ENCODE measurements at regions not wholly inside any gene's neighbourhood (a gene's known extent, or its start where the extent isn't known, plus 50 kb on each side); places are given as distances from the start of the nearest gene placed in this dataset.

- Histone ChIP-seq H3K4me1 (no peaks in the 10 kb centered on the region), H3K27ac (no peak overlapping the region), H3K9me3 (no peaks in the 10 kb centered on the region), H3K4me3 (no peak overlapping the region), H3K27me3 (no peaks in the 10 kb centered on the region), H3K36me3 (no peaks in the 10 kb centered on the region)
- intact Hi-C loops (cut with DNase I; ENCODE audit: low total_unique reads): no loop called here
- DNase-seq: no peak
- 56 to 60% methylated on average over 8 of the region's 8 CpGs for WGBS, 2 donors (ENCODE audit: low coverage in 1 of 2)
- TF ChIP-seq POLR2A (IDR thresholded peaks at IDR 0.05) (no peak), EP300 (IDR thresholded peaks at IDR 0.05; ENCODE audit: low read depth) (no peak), CTCF (IDR thresholded peaks at IDR 0.05) (no peak), POLR2AphosphoS5 (IDR thresholded peaks at IDR 0.05) (no peak)
- in situ Hi-C loops (cut with MboI; ENCODE audit: low pct_ligation_motif_present in 1 of 4, low pct_unique_long_range_greater_than_20kb in 1 of 4, low sequenced_read_pairs in 3 of 4): no loop called here
Measured at GRCh38 chr11:45451766-45452440, 165.8 kb upstream of the SYT13 start.

DNA sequence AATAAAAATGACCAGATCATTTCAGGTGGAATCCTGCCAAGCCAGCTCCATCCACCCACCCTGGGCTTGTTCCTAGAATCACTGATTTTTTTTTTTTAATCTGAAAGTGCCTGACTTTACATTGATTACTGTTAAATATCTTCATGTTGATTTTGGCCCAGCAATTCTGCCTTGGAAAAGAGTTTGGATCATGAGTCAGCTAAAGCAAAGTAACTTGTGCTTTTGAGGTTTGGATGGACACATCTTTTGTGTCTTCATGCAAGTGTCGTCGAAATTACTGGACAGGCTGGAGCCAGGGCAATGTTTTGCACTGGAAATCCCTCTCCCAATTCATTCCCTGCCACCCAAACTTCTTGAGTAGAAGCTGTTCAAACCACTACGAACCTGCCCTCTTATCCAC, 164.0 kb upstream of the SYT13 start:
- intact Hi-C loops (cut with DNase I; ENCODE audit: low total_unique reads) (no loop called here), in situ Hi-C loops (cut with MboI; ENCODE audit: low pct_ligation_motif_present in 1 of 4, low pct_unique_long_range_greater_than_20kb in 1 of 4, low sequenced_read_pairs in 3 of 4) (no loop called here)
- H3K27me3 ChIP-seq: no peaks in the 10 kb centered on the region
- H3K9me3 ChIP-seq: no peaks in the 10 kb centered on the region
- no peak overlapping the region for H3K4me3 ChIP-seq
- no peaks in the 10 kb centered on the region for H3K4me1 ChIP-seq
- H3K27ac ChIP-seq: no peak overlapping the region
- no peak for TF ChIP-seq POLR2AphosphoS5 (IDR thresholded peaks at IDR 0.05)
- no peak for TF ChIP-seq EP300 (IDR thresholded peaks at IDR 0.05; ENCODE audit: low read depth)
- no peak for TF ChIP-seq POLR2A (IDR thresholded peaks at IDR 0.05)
- no peak for TF ChIP-seq CTCF (IDR thresholded peaks at IDR 0.05)
- no peaks in the 10 kb centered on the region for H3K36me3 ChIP-seq
- DNase-seq: no peak
- WGBS, 2 donors (ENCODE audit: low coverage in 1 of 2): 75 to 81% methylated on average over 3 of the region's 3 CpGs

- no peak for TF ChIP-seq POLR2A (IDR thresholded peaks at IDR 0.05)
- TF ChIP-seq EP300 (IDR thresholded peaks at IDR 0.05; ENCODE audit: low read depth): no peak
- no peak for TF ChIP-seq CTCF (IDR thresholded peaks at IDR 0.05)
- no peak for TF ChIP-seq POLR2AphosphoS5 (IDR thresholded peaks at IDR 0.05)
- no peak overlapping the region for H3K4me3 ChIP-seq
- intact Hi-C loops (cut with DNase I; ENCODE audit: low total_unique reads) (no loop called here), in situ Hi-C loops (cut with MboI; ENCODE audit: low pct_ligation_motif_present in 1 of 4, low pct_unique_long_range_greater_than_20kb in 1 of 4, low sequenced_read_pairs in 3 of 4) (no loop called here)
- H3K36me3 ChIP-seq: no peaks in the 10 kb centered on the region
- no peak for DNase-seq
- no peaks in the 10 kb centered on the region for H3K27me3 ChIP-seq
- H3K27ac ChIP-seq: no peak overlapping the region
- H3K9me3 ChIP-seq: no peaks in the 10 kb centered on the region
- no peaks in the 10 kb centered on the region for H3K4me1 ChIP-seq
- 70 to 82% methylated on average over 7 to 9 of the region's 9 CpGs for WGBS, 2 donors (ENCODE audit: low coverage in 1 of 2)
Measured at GRCh38 chr11:45449036-45449601, 163.0 kb upstream of the SYT13 start.

DNA sequence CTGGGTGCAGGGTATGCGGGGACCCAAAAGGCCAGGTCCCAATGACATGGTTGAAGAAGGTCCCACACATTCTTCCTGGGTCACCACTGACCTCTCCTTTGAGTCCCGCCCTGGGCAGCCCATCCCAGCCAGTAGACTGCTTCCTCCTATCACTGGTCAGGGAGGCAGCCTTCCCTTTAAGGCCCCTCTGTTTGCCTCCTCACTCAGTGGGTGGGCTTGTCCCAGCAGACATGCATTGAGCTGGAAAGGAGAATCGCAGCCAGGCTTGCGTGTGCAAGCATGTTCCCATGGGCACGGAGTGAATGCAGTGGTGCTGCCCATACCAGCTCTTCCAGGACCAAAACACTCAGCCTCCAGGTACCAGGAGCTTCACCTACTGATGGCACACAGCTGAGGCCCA, 162.4 kb upstream of the SYT13 start:
- H3K27me3 ChIP-seq: no peaks in the 10 kb centered on the region
- H3K4me3 ChIP-seq: no peak overlapping the region
- TF ChIP-seq POLR2A (IDR thresholded peaks at IDR 0.05): no peak
- no peak for TF ChIP-seq EP300 (IDR thresholded peaks at IDR 0.05; ENCODE audit: low read depth)
- TF ChIP-seq POLR2AphosphoS5 (IDR thresholded peaks at IDR 0.05): no peak
- no peak for TF ChIP-seq CTCF (IDR thresholded peaks at IDR 0.05)
- intact Hi-C loops (cut with DNase I; ENCODE audit: low total_unique reads): no loop called here
- H3K9me3 ChIP-seq: no peaks in the 10 kb centered on the region
- no peaks in the 10 kb centered on the region for H3K36me3 ChIP-seq
- DNase-seq: no peak
- in situ Hi-C loops (cut with MboI; ENCODE audit: low pct_ligation_motif_present in 1 of 4, low pct_unique_long_range_greater_than_20kb in 1 of 4, low sequenced_read_pairs in 3 of 4): no loop called here
- no peaks in the 10 kb centered on the region for H3K4me1 ChIP-seq
- H3K27ac ChIP-seq: no peak overlapping the region
- WGBS, 2 donors (ENCODE audit: low coverage in 1 of 2): 83% methylated on average over 5 of the region's 5 CpGs; no CpG with 5 or more reads in 1 of the 2 donors
